GM10266 (cell line): ENCODE measurements at regions not wholly inside any gene's neighbourhood (a gene's known extent, or its start where the extent isn't known, plus 50 kb on each side); places are given as distances from the start of the nearest gene placed in this dataset.

Experiments
- DNase-seq: peaks from one replicate; pipeline ENCODE4 v3.0.0; 2012; ENCODE audit errors: extremely low spot score
- CTCF ChIP-seq: IDR thresholded peaks from 2 replicates; pipeline ENCODE4 v1.5.1; 2012; ENCODE audit warnings: mild to moderate bottlenecking, low read depth; ENCODE audit not compliant: control insufficient read depth, insufficient read depth; ENCODE audit errors: missing control alignments

GRCh38 chr5:103442750-103443149 lies 119.8 kb downstream of the NUDT12 start:
- DNase-seq: no peak
- no peak for TF ChIP-seq CTCF

GRCh38 chr5:103441523-103441922 lies 121.1 kb downstream of the NUDT12 start:
- no peak for DNase-seq
- TF ChIP-seq CTCF: peak; percentile 3

GRCh38 chr5:103439007-103439406 lies 123.6 kb downstream of the NUDT12 start:
- DNase-seq: no peak
- no peak for TF ChIP-seq CTCF

- no peak for DNase-seq
- no peak for TF ChIP-seq CTCF
Measured at GRCh38 chr5:103436656-103437055, 125.9 kb downstream of the NUDT12 start.

GRCh38 chr5:103436112-103436511 lies 126.5 kb downstream of the NUDT12 start:
- no peak for DNase-seq
- TF ChIP-seq CTCF: no peak

GRCh38 chr5:103435136-103435889 lies 127.3 kb downstream of the NUDT12 start:
- TF ChIP-seq CTCF: peak; percentile 3
- no peak for DNase-seq

- no peak for TF ChIP-seq CTCF
- no peak for DNase-seq
Measured at GRCh38 chr5:103434057-103434456, 128.5 kb downstream of the NUDT12 start.
